ENCODE measurements at regions not wholly inside any gene's neighbourhood (a gene's known extent, or its start where the extent isn't known, plus 50 kb on each side); places are given as distances from the start of the nearest gene placed in this dataset.

DNA sequence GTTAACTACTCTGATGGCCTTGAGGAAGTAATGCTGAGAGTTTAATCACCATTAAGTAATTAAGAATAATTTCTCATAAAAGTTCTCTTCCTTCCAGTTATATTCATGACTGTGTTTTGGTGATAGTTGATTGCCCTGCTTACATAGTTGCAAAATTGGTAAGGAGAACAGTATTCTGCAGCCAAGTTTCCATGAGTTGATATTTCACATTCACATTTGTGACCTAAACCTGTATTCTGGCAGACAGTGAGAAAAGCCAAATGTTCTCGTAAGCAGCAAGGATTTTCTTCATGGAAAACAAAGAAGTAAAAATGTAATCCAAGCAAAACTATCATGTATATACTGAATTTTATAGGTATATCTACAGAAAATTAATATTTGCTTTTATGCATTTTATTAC is 187.8 kb upstream of the NUDT6 start:
- TF ChIP-seq EZH2phosphoT487 (IDR thresholded peaks at IDR 0.05): no peak
- no peak for TF ChIP-seq CTCF (IDR thresholded peaks at IDR 0.05)
- no peak for TF ChIP-seq EZH2 (IDR thresholded peaks at IDR 0.05)

Data from neural progenitor cell (in vitro differentiated cells).